Stomach (tissue), 8 donors: ENCODE measurements at regions not wholly inside any gene's neighbourhood (a gene's known extent, or its start where the extent isn't known, plus 50 kb on each side); places are given as distances from the start of the nearest gene placed in this dataset.

Experiments
- DNase-seq, 2 donors: peaks; one replicate each; pipeline versions ENCODE4 v3.0.0 to v3.0.0-alpha.2; 2013 to 2019
- H3K27ac ChIP-seq, 5 donors: fragments of 200-600 bp in 4 of 5; sonication (generic) in 4 of 5; one replicate each; pipeline ENCODE4 v1.5.1; 2013 to 2019; ENCODE audit warnings: mild to moderate bottlenecking in 1 of 5, moderate library complexity in 1 of 5
- H3K27me3 ChIP-seq, 3 donors: fragments of 200-600 bp; sonication (generic); one replicate each; pipeline ENCODE4 v1.5.1; 2017 to 2019; ENCODE audit warnings: mixed run types in 1 of 3
- H3K36me3 ChIP-seq, 4 donors: fragments of 200-600 bp; sonication (generic); 1 replicate in 3 of 4; 2 replicates in 1 of 4; pipeline ENCODE4 v1.5.1; 2016 to 2019
- H3K4me1 ChIP-seq, 4 donors: fragments of 200-600 bp; sonication (generic); one replicate each; pipeline ENCODE4 v1.5.1; 2016 to 2019
- H3K4me3 ChIP-seq, 4 donors: fragments of 200-600 bp; sonication (generic) in 3 of 4; one replicate each; pipeline ENCODE4 v1.5.1; 2016 to 2019; ENCODE audit warnings: mild to moderate bottlenecking in 1 of 4
- H3K9me3 ChIP-seq, 4 donors: fragments of 200-600 bp; sonication (generic); one replicate each; pipeline ENCODE4 v1.5.1; 2016 to 2019
- CTCF ChIP-seq, 7 experiments: fragments of 450-650 bp in 4 of 7; fragments of 200-600 bp in 3 of 7; sonication (generic) in 3 of 7; IDR thresholded peaks; one replicate each; pipeline ENCODE4 v1.5.1; 2016 to 2019; ENCODE audit warnings: antibody characterized with exemption in 7 of 7, control low read depth in 2 of 7, mild to moderate bottlenecking in 1 of 7
- EP300 ChIP-seq: sonication (generic); formaldehyde crosslinking; IDR thresholded peaks from one replicate; pipeline ENCODE4 v1.6.1; 2017; ENCODE audit warnings: antibody characterized with exemption
- POLR2A ChIP-seq, 4 donors: fragments of 450-650 bp; IDR thresholded peaks; one replicate each; pipeline ENCODE4 v1.6.1; 2016; ENCODE audit warnings: antibody characterized with exemption in 4 of 4, control low read depth in 2 of 4, mild to moderate bottlenecking in 1 of 4, moderate library complexity in 1 of 4
- POLR2AphosphoS5 ChIP-seq, 3 donors: sonication (generic); formaldehyde crosslinking; IDR thresholded peaks; one replicate each; pipeline ENCODE4 v1.6.1; 2016; ENCODE audit warnings: antibody characterized with exemption in 3 of 3
- WGBS, 5 donors: extraction: QIAGEN DNeasy Blood & Tissue Kit in 3 of 5; methylation state at CpG; one replicate each; pipeline versions ENCODE4 v1.1.5 to v1.1.7; 2013 to 2018; 5-methylcytosine and 5-hydroxymethylcytosine counted together
- intact Hi-C: fragments of 100-400 bp; cut with DNase I; formaldehyde crosslinking; loops from one replicate; pipeline ENCODE4 v1.15.1; 2023; ENCODE audit warnings: low total_unique reads
- donor health status: healthy with polysubstance abuse.
- donor health status: Bipolar disorder and iron deficiency.
- donor health status: healthy.

- WGBS, 5 donors = 76 to 84% (median 82%) methylated on average over 5 of the region's 5 CpGs
- H3K27ac ChIP-seq = no peak overlapping the region
Observed at GRCh38 chr13:77387607-77388200, 60.8 kb upstream of the MYCBP2 start.

GRCh38 chr13:77386880-77387606 is 60.1 kb upstream of the MYCBP2 start:
- Histone ChIP-seq H3K27ac (peak overlapping the region in 1 of 5 donors; percentile 35), H3K9me3 (peaks cover 0 to 5% (median 0%) of the 10 kb centered on the region in 4 donors), H3K27me3 (no peaks in the 10 kb centered on the region), H3K4me1 (peaks cover 0 to 5% (median 2%) of the 10 kb centered on the region in 4 donors), H3K36me3 (no peaks in the 10 kb centered on the region), H3K4me3 (no peak overlapping the region)
- intact Hi-C loops = no loop called here
- TF ChIP-seq POLR2A (IDR thresholded peaks at IDR 0.05) (no peak), POLR2AphosphoS5 (IDR thresholded peaks at IDR 0.05) (no peak), CTCF (IDR thresholded peaks at IDR 0.05) (no peak), EP300 (no peak)
- WGBS, 5 donors = 54 to 73% (median 60%) methylated on average over 5 of the region's 5 CpGs
- no peak for DNase-seq

More at GRCh38 chr13:77387607-77388200, 60.8 kb upstream of the MYCBP2 start:
- no peak for TF ChIP-seq POLR2A (IDR thresholded peaks at IDR 0.05)
- TF ChIP-seq POLR2AphosphoS5 (IDR thresholded peaks at IDR 0.05) = no peak
- no peak for TF ChIP-seq CTCF (IDR thresholded peaks at IDR 0.05)
- TF ChIP-seq EP300 = no peak
- H3K36me3 ChIP-seq = no peaks in the 10 kb centered on the region
- H3K27me3 ChIP-seq = no peaks in the 10 kb centered on the region
- no peak overlapping the region for H3K4me3 ChIP-seq
- intact Hi-C loops = no loop called here
- peaks cover 0 to 5% (median 0%) of the 10 kb centered on the region in 4 donors for H3K9me3 ChIP-seq
- peaks cover 0 to 5% (median 2%) of the 10 kb centered on the region in 4 donors for H3K4me1 ChIP-seq
- no peak for DNase-seq

- Histone ChIP-seq H3K36me3 (no peaks in the 10 kb centered on the region), H3K9me3 (peaks cover 0 to 5% (median 0%) of the 10 kb centered on the region in 4 donors), H3K27me3 (no peaks in the 10 kb centered on the region), H3K27ac (no peak overlapping the region), H3K4me1 (no peaks in the 10 kb centered on the region), H3K4me3 (no peak overlapping the region)
- intact Hi-C loops = no loop called here
- DNase-seq = no peak
- 24 to 71% (median 36%) methylated on average over 2 of the region's 2 CpGs for WGBS, 5 donors
- no peak for TF ChIP-seq CTCF (IDR thresholded peaks at IDR 0.05)
- TF ChIP-seq POLR2AphosphoS5 (IDR thresholded peaks at IDR 0.05) = no peak
- TF ChIP-seq POLR2A (IDR thresholded peaks at IDR 0.05) = no peak
- no peak for TF ChIP-seq EP300
Observed at GRCh38 chr13:77386046-77386445, 59.2 kb upstream of the MYCBP2 start.

- Histone ChIP-seq H3K9me3 (peaks cover 0 to 5% (median 0%) of the 10 kb centered on the region in 4 donors), H3K36me3 (no peaks in the 10 kb centered on the region), H3K4me3 (no peak overlapping the region), H3K27ac (no peak overlapping the region), H3K27me3 (no peaks in the 10 kb centered on the region), H3K4me1 (no peaks in the 10 kb centered on the region)
- no peak for TF ChIP-seq EP300
- TF ChIP-seq POLR2A (IDR thresholded peaks at IDR 0.05) = no peak
- no peak for TF ChIP-seq POLR2AphosphoS5 (IDR thresholded peaks at IDR 0.05)
- no peak for TF ChIP-seq CTCF (IDR thresholded peaks at IDR 0.05)
- no peak for DNase-seq
- intact Hi-C loops = no loop called here
Observed at GRCh38 chr13:77384999-77385398, 58.1 kb upstream of the MYCBP2 start.
